ENCODE measurements at regions not wholly inside any gene's neighbourhood (a gene's known extent, or its start where the extent isn't known, plus 50 kb on each side); places are given as distances from the start of the nearest gene placed in this dataset.

DNA sequence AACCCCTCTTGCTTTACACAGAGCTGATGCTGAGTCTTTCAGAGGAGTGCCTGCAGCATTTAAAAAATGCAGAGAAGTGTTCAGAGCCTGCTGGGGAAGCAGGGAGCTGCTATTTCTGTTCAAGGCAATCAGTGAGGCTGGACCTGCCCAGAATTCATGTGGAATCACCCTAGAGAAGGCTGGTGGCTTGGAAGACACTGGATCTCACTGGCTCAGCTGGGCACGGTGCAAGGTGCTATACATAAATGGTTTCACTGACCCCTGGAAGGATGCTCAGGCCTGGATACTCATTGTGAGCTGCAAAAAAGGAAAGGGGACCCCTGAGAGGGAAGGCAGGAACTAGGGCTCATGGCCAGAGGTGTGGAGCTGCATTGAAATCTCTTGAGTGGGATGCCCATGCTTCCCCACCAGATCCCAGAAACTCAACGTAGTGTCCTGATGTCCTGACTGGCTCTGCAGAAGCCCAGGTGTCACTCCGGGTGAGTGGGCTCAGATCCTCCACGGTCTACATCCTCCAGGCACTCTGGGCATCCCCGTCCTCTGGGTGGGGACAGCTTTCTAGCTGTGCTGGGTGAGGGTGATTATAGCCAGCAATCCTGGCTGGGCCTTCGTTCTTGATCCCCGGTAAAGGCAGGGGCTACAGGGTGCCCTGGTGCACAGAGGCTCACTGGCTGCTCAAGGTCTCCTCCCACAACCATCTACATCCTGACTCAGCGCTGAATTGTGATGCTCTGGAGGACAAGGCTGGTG lies 77.2 kb upstream of the TNS3 start:
- H3K4me3 ChIP-seq (ENCODE audit: low read depth, low read length), result no peak overlapping the region
- peaks cover 4% of the 10 kb centered on the region for H3K4me1 ChIP-seq
- TF ChIP-seq, protein P1, sequence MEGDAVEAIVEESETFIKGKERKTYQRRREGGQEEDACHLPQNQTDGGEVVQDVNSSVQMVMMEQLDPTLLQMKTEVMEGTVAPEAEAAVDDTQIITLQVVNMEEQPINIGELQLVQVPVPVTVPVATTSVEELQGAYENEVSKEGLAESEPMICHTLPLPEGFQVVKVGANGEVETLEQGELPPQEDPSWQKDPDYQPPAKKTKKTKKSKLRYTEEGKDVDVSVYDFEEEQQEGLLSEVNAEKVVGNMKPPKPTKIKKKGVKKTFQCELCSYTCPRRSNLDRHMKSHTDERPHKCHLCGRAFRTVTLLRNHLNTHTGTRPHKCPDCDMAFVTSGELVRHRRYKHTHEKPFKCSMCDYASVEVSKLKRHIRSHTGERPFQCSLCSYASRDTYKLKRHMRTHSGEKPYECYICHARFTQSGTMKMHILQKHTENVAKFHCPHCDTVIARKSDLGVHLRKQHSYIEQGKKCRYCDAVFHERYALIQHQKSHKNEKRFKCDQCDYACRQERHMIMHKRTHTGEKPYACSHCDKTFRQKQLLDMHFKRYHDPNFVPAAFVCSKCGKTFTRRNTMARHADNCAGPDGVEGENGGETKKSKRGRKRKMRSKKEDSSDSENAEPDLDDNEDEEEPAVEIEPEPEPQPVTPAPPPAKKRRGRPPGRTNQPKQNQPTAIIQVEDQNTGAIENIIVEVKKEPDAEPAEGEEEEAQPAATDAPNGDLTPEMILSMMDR (IDR thresholded peaks at IDR 0.05; ENCODE audit: low read depth, low read length), result no peak
- H3K27me3 ChIP-seq, result no peaks in the 10 kb centered on the region
- no peaks in the 10 kb centered on the region for H3K9me3 ChIP-seq
- no peak for DNase-seq
- no peaks in the 10 kb centered on the region for H3K36me3 ChIP-seq

DNA sequence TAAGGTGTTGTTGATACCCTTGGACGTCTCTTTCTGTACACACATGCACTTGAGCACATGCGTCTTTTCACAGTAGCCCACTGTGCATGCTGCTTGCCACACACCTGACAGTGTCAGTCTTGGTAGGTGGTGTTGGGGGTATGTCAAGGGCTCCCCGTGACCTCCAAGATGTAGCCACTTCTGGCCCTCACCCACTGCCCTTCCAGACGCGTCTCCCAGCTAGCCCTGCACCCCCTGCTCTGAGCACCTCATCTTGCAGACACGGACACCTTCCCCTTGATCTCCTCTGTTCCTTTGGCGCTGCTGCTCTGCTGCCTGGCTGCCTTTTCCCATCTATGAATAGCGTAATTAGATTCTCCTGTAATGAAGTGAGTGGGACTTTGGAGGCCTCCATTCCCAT lies 75.2 kb upstream of the TNS3 start:
- H3K9me3 ChIP-seq, result no peaks in the 10 kb centered on the region
- H3K27me3 ChIP-seq, result no peaks in the 10 kb centered on the region
- peaks cover 4% of the 10 kb centered on the region for H3K4me1 ChIP-seq
- H3K36me3 ChIP-seq, result no peaks in the 10 kb centered on the region
- TF ChIP-seq, protein P1 (IDR thresholded peaks at IDR 0.05; ENCODE audit: low read depth, low read length), result no peak
- DNase-seq, result no peak
- H3K4me3 ChIP-seq (ENCODE audit: low read depth, low read length), result no peak overlapping the region

DNA sequence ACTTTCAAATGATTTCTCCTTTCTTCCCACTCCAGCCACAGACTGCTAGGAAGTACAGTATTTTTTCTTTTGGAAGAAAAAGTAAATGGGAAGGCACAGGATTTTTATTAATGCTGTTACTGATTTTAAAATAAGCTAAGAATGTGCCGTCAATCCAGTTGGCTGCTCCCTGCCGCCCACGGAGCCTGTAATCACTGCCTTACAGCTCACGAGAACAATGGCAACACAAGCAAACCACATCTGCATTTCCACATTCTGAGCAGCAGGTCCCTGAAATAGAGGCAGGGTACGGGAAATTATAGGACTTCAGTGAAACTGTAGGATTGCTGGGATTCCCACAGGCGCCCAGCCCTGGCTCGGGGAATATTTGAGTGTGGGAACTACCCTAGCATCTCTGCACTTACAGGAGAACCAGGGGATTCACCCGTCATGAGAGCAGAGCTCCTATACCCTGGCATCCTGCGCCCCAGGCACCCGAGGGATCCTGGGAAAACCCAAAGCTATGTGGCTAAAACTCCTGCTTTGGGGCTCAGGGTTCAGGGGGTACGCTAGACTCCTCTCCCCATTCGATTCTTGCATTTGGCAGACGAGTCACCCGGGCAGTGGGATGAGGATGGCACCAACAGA lies 72.9 kb upstream of the TNS3 start:
- no peaks in the 10 kb centered on the region for H3K27me3 ChIP-seq
- DNase-seq, result no peak
- H3K4me1 ChIP-seq, result no peaks in the 10 kb centered on the region
- no peak overlapping the region for H3K4me3 ChIP-seq (ENCODE audit: low read depth, low read length)
- H3K9me3 ChIP-seq, result no peaks in the 10 kb centered on the region
- TF ChIP-seq, protein P1 (IDR thresholded peaks at IDR 0.05; ENCODE audit: low read depth, low read length), result no peak
- no peaks in the 10 kb centered on the region for H3K36me3 ChIP-seq

DNA sequence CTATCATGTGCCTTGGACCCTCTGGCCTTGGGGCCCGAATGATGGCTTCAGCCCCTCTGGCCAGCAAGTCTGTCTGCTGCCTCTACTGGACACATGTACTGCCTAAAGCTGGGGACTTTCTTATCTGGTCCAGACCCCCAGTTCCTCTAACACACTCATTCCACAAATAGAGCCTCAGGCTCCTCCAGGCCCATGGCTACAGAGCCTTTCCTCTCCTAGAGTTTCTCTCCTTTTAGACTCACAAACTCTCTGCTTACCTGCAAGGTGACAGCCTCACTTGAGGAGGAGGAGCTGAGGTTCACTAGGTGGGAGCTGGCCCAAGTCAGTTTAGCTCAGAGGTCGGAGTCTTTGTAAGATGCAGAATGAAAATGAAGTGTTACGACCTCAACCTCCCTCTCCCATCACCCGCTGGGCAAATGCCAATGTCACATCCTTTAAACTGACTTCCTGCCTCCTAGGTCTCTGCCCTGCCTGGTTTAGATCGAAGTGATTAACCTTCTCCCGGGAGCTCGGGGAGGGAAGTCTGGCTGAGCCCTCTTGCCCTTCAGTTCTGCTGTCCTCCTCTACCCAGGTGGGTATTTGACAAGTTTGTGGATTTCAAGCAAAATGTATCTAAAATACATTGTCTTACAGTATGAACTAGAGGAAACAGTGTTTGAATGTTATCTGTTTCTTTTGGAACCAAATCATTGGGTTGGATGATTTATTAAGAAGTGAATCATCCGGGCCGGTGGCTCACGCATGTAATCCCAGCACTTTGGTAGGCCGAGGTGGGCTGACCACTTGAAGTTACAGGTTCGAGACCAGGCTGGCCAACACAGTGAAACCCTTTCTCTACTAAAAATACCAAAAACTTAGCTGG lies 71.9 kb upstream of the TNS3 start:
- H3K27me3 ChIP-seq, result no peaks in the 10 kb centered on the region
- no peaks in the 10 kb centered on the region for H3K9me3 ChIP-seq
- H3K4me1 ChIP-seq, result no peaks in the 10 kb centered on the region
- no peak overlapping the region for H3K4me3 ChIP-seq (ENCODE audit: low read depth, low read length)
- no peaks in the 10 kb centered on the region for H3K36me3 ChIP-seq
- DNase-seq, result no peak
- TF ChIP-seq, protein P1 (IDR thresholded peaks at IDR 0.05; ENCODE audit: low read depth, low read length), result 0 out of 2 replicates have a peak, but pooled peaks have one; percentile 4

DNA sequence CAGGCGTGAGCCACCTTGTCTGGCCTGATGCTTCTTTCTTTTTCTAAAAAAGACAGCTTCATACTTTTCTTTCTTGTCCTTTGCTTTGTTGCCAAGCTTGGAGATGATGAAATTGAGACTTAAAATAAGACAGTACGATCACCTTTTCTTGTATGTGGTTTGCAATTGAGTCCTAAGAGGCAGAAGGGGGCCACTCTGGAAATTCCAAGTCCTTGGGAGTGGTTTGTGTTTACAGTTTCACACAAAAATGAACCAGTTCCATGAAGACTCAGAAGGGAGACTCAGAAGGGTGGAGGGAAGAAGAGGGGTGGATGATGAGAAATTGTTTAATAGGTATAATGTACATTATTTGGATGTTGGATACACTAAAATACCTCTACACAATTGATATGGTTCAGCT lies 70.7 kb upstream of the TNS3 start:
- no peak for DNase-seq
- H3K9me3 ChIP-seq, result no peaks in the 10 kb centered on the region
- no peaks in the 10 kb centered on the region for H3K4me1 ChIP-seq
- no peak overlapping the region for H3K4me3 ChIP-seq (ENCODE audit: low read depth, low read length)
- TF ChIP-seq, protein P1 (IDR thresholded peaks at IDR 0.05; ENCODE audit: low read depth, low read length), result no peak
- no peaks in the 10 kb centered on the region for H3K27me3 ChIP-seq
- no peaks in the 10 kb centered on the region for H3K36me3 ChIP-seq

Data from BE2C (cell line).